NOMO-1 (cell line): ENCODE measurements at regions not wholly inside any gene's neighbourhood (a gene's known extent, or its start where the extent isn't known, plus 50 kb on each side); places are given as distances from the start of the nearest gene placed in this dataset.

Experiments
- DNase-seq, 2 experiments: peaks; one replicate each; lab custom pipeline; 2025; ENCODE audit not compliant: unreplicated experiment in 2 of 2; lab: John Stamatoyannopoulos, UW

GRCh38 chr20:40806929-40807820, 118.1 kb upstream of the MAFB start:
- DNase-seq: no peak

DNA sequence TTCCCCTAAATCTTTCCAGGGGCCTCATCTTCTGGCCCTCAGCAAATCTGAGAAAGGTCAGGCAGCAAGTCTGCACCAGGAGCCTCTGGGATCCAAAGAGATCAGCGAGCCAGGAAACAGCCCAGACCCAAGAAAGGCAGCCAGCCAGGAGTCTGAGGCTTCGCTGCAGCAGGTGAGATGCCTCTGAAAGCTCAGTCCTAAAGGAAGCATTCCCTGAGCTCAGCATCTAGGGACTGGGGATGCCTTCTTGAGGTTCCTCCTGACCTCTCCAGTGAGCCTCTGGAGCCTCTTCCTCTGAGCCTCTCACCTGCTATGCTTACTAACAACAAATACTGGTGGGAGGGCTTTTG, 118.8 kb upstream of the MAFB start:
- DNase-seq: no peak

- DNase-seq: no peak
These were observed 119.9 kb upstream of the MAFB start for GRCh38 chr20:40808936-40809335.

GRCh38 chr20:40809361-40809760, 120.3 kb upstream of the MAFB start:
- no peak for DNase-seq

DNA sequence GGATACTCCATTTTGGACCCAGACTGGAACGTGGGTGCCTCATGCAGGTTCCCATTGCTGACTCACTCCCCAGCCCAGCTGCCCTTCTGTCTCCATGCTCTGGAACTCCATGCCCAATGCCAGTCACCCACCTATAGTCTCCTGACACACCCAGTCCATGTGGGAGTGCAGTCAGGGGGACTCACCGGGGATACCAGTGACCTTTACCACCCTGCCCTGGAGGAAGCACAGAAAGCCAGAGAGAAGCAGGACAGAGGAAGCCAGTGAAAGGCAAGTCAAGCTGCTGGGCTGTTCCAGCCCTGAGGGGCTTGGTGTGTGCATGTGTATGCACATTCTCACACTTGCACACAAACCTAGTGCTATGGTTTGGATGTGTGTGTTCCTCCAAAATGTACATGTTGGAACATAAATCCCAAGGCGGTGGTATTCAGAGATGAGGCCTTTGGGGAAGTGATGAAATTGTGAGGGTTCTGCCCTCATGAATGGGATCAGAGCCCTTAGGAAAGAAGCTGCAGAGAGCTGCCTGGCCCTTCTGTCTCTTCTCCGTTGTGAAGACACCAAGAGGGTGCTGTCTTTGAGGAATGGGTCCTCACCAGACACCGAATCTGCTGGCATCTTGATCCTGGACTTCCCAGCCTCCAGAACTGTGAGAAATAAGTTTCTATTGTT, 121.4 kb upstream of the MAFB start:
- peak in 1 of 2 experiments; percentile 17 for DNase-seq

DNA sequence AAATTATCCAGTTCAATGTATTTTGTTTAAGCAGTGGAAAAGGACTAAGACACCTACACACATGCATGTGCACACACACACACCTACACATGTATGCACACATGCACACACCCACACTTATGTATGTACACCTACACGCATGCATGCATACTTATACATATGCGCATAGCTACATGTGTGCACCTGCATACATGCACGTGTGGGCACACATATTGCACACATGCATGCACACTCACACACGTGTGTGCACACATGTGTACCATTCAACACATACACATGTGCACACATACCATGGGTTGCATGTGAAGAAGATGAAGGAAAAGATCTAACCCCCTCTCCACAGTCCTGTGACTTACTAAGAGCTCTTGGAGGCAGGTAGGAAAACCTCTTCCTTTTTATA, 122.0 kb upstream of the MAFB start:
- DNase-seq: no peak

DNA sequence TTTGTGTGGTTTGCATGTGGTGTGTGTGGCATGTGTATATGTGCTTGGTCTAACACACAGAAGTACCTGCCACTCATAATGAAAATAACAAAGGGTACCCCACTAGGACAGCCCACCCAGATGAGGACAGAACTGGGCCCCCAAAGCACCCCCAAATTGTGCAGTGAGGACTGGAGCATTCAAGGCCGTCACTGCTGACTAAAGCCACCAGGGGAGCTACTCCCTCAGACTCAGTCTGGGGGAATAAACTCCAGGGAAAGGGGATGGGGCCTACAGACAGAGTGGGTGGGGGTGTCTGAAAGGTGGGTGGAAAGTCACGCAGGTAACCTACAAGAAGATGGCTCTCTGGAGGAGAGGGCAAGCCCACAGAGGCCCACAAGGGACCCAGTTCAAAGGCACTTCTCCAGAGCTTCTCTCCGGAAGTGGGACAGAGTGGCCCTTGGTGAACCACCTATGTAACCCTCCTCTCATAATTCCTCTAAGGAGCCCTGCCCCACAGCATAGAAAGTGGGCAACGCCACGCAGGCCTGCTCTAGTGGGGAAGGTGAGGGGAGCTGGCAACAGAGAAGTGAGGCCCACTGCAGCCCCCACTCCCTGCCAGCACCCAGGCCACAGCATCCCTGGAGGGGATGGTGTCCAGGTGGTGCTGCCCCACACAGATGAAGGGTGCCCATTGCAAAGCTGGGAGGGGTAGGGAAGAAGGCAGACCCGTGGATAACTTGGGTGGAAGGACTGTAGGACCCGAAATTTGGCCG, 122.8 kb upstream of the MAFB start:
- no peak for DNase-seq

- DNase-seq: no peak
These were observed 123.4 kb upstream of the MAFB start for GRCh38 chr20:40812415-40812925.

DNA sequence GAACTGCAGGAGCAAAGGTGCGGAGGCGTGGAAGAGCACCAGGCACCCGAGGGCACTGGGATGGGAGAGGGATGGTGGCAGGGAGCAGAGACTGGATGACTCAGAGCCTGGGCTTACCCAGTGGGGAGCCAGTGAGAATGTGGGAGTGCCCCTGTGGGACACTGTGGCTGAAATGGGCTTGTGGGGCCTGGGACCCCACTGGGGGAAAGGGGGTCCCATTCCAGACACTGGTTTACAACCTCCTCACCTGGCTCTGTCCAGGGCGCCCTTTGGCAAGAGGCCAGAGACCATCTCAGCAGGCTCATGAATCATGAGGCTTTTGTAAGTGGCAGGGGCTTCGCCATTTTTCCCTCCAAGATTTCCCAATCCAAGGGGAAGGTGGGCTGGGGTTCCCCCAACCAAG, 124.0 kb upstream of the MAFB start:
- no peak for DNase-seq

DNA sequence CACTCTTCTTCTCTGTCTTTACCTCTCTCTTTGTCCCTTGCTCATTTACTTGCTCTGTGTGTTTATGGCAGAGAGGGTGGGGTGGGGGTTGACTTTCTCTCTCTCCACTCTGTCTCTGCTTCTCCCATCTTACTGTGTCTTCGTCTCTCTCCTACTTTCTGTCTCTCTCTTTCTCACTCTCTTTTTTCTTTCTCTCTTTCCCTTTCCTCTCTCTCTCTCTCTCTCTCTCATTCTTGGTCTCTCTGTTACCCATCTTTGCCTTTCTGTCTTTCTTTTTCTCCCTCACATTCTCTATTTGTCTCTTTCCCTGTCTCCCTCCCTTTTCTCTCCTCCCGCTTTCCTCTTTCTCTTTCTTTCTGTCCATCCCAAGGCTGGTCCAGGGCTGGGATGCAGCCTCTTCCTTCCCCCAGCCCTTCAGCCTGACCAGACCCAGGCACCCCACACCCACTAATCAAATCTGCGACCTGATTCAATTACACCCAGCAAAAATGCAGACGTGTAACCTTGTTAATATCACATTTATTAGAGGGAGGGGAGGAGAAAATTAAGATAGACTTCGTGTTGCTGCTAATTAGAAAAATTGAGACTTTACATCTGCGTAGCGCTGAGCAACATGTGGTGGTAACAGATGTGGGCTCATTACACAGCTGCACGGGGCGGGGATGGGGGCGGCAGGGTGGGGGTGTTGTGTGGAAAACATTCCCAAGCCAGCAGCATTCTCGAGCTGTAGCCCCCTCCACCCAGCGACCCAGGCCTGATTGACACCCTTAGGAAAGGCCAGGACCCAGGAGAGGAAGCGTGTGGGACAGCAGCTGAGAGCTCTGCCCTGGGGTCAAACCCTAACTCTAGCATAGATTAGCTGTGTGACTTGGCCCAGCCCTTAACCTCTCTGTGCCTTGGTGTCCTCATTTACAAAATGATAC, 124.9 kb upstream of the MAFB start:
- no peak for DNase-seq

DNA sequence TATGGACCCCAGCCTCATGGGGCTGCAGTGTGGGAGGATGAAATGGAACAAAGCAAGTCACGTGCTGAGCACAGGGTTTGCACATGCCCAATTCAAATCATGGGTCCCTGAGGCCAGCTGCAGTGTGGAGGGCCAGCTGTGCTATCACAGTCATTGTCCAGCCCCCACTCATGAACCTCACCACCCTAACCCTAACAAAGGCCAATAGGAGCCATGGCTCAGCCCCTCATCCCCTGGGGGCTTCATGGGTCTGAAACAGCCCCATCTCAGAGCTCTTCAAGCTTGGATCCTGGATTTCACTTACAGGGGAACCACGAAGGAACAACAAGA, 125.6 kb upstream of the MAFB start:
- DNase-seq: no peak

GRCh38 chr20:40815156-40816038, 126.4 kb upstream of the MAFB start:
- no peak for DNase-seq

GRCh38 chr20:40816039-40816352, 127.0 kb upstream of the MAFB start:
- DNase-seq: no peak

DNA sequence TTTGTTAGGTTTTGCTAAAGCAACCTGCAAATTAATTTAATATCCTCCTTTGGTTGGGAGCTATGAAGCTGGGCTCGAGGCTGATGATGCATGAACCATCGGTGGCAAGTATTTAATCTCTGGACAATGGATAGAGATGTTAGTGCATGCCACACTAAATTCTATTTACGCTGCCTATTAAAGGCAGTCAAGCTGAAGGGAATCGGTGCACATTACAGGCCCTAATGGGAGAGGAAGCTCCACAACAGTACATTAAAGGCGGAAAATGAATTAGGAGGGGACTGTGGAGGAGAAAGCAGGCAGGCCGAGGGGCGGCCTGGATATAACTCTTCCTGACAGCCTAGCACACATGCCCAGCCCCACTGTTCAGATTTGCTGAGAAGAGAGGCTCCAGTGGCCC, 132.4 kb upstream of the MAFB start:
- DNase-seq: no peak

- no peak for DNase-seq
These were observed 137.7 kb upstream of the MAFB start for GRCh38 chr20:40826699-40827098.

GRCh38 chr20:40835321-40835720, 146.3 kb upstream of the MAFB start:
- no peak for DNase-seq

- DNase-seq: no peak
These were observed 149.5 kb upstream of the MAFB start for GRCh38 chr20:40838509-40838908.

DNA sequence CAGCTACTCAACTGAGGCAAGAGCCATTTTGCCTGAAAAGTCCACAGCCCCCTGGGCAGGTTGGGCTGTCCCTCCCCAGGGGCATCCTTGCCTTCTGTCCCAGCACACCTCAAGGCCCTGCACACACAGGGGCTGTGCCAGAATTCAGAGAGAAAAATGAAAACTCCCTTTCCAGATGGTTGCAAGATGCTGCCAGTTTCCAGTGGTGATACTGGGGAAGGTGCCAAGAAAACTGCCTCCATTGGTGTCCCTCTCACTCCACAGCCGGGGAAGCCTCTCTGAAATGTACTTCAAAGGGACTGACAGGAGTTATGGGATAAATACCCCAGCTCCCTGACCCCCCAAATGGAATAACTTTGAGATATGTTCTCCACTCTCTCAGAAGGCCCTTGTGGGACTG, 154.2 kb upstream of the MAFB start:
- DNase-seq: no peak

DNA sequence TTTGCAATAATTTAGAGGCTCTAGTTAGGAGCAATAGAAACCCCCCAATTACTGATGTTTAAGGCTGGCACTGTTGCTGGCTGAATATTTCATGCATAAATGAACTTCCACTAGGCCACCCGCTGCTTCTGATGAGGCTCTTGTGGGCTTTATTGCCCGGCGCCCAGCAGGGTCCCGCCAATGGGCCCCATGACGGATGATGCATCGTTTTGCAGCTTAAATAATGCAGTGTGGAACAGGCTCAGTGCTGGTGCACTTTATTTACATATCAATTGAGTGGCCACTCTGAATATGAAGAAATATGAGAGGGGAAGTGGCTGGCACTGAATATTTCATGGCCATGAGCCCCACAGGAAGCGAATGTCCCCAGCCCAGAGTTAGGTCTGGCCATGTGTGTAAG, 155.3 kb upstream of the MAFB start:
- DNase-seq: peak in 1 of 2 experiments; percentile 3

- no peak for DNase-seq
These were observed 159.1 kb upstream of the MAFB start for GRCh38 chr20:40848096-40848495.
